ENCODE measurements at regions not wholly inside any gene's neighbourhood (a gene's known extent, or its start where the extent isn't known, plus 50 kb on each side); places are given as distances from the start of the nearest gene placed in this dataset.
"Not testable (repeated sequence)": the region's sequence is repeated elsewhere in the genome, so short reads cannot be mapped to it uniquely, and the experiment has no call there.

GRCh38 chr15:35929740-35930444, 383.9 kb upstream of the DPH6 start:
- peak; percentile 25 for DNase-seq (ENCODE audit: low spot score)

- DNase-seq (ENCODE audit: low spot score) = no peak
Measured at GRCh38 chr15:35931799-35932341, 385.9 kb upstream of the DPH6 start.

- no peak for DNase-seq (ENCODE audit: low spot score)
Measured at GRCh38 chr15:35932531-35932930, 386.6 kb upstream of the DPH6 start.

GRCh38 chr15:35933531-35933930, 387.6 kb upstream of the DPH6 start:
- no peak for DNase-seq (ENCODE audit: low spot score)

GRCh38 chr15:35934383-35935049, 388.6 kb upstream of the DPH6 start:
- DNase-seq (ENCODE audit: low spot score) = no peak

- DNase-seq (ENCODE audit: low spot score) = no peak
Measured at GRCh38 chr15:35936284-35936683, 390.3 kb upstream of the DPH6 start.

GRCh38 chr15:35937380-35937779, 391.4 kb upstream of the DPH6 start:
- DNase-seq (ENCODE audit: low spot score) = no peak

- DNase-seq (ENCODE audit: low spot score) = no peak
Measured at GRCh38 chr15:35944945-35945585, 399.1 kb upstream of the DPH6 start.

GRCh38 chr15:35953424-35953823, 407.5 kb upstream of the DPH6 start:
- DNase-seq (ENCODE audit: low spot score) = no peak

GRCh38 chr15:35956056-35956455, 410.1 kb upstream of the DPH6 start:
- no peak for DNase-seq (ENCODE audit: low spot score)

- no peak for DNase-seq (ENCODE audit: low spot score)
Measured at GRCh38 chr15:35958021-35958420, 412.1 kb upstream of the DPH6 start.

- DNase-seq (ENCODE audit: low spot score) = no peak
Measured at GRCh38 chr15:35958975-35959374, 413.0 kb upstream of the DPH6 start.

- DNase-seq (ENCODE audit: low spot score) = no peak
Measured at GRCh38 chr15:35963326-35963725, 417.4 kb upstream of the DPH6 start.

GRCh38 chr15:35966781-35967180, 420.8 kb upstream of the DPH6 start:
- no peak for DNase-seq (ENCODE audit: low spot score)

- not testable (repeated sequence) for DNase-seq (ENCODE audit: low spot score)
Measured at GRCh38 chr15:35967968-35968367, 422.0 kb upstream of the DPH6 start.

GRCh38 chr15:35973029-35973428, 427.1 kb upstream of the DPH6 start:
- DNase-seq (ENCODE audit: low spot score) = no peak

- DNase-seq (ENCODE audit: low spot score) = no peak
Measured at GRCh38 chr15:35974052-35974451, 428.1 kb upstream of the DPH6 start.

- DNase-seq (ENCODE audit: low spot score) = no peak
Measured at GRCh38 chr15:35975941-35976340, 430.0 kb upstream of the DPH6 start.

GRCh38 chr15:35979608-35980007, 433.6 kb upstream of the DPH6 start:
- DNase-seq (ENCODE audit: low spot score) = no peak

GRCh38 chr15:35980719-35981118, 434.8 kb upstream of the DPH6 start:
- DNase-seq (ENCODE audit: low spot score) = no peak

GRCh38 chr15:35986191-35986721, 440.3 kb upstream of the DPH6 start:
- DNase-seq (ENCODE audit: low spot score) = no peak

GRCh38 chr15:35987056-35987455, 441.1 kb upstream of the DPH6 start:
- no peak for DNase-seq (ENCODE audit: low spot score)

- DNase-seq (ENCODE audit: low spot score) = no peak
Measured at GRCh38 chr15:35991386-35991785, 445.4 kb upstream of the DPH6 start.

Data from activated CD4-positive, alpha-beta T cell treated with anti-CD3 and anti-CD28 coated beads, Interleukin-2, Interleukin-4, amounts not matched to agents 100 ng/mL and 50 ng/mL, durations not matched to agents 16 hours and 8 hours (primary cell).